Lower leg skin (tissue), 3 donors: ENCODE measurements at regions not wholly inside any gene's neighbourhood (a gene's known extent, or its start where the extent isn't known, plus 50 kb on each side); places are given as distances from the start of the nearest gene placed in this dataset.

Experiments used
- CTCF ChIP-seq, 3 donors: fragments of 450-650 bp; IDR thresholded peaks; one replicate each; pipeline ENCODE4 v1.5.1; 2016; ENCODE audit warnings: antibody characterized with exemption in 3 of 3, mild to moderate bottlenecking in 3 of 3, moderate library complexity in 2 of 3
- POLR2A ChIP-seq, 2 donors: fragments of 450-650 bp; IDR thresholded peaks; one replicate each; pipeline ENCODE4 v1.6.1; 2016 to 2017; ENCODE audit warnings: antibody characterized with exemption in 2 of 2, mild to moderate bottlenecking in 1 of 2, moderate library complexity in 1 of 2

- TF ChIP-seq POLR2A (IDR thresholded peaks at IDR 0.05), result no peak
- no peak for TF ChIP-seq CTCF (IDR thresholded peaks at IDR 0.05)
These were observed 209.2 kb upstream of the TBX18 start for GRCh38 chr6:84973606-84974005.
